ENCODE measurements at regions not wholly inside any gene's neighbourhood (a gene's known extent, or its start where the extent isn't known, plus 50 kb on each side); places are given as distances from the start of the nearest gene placed in this dataset.

DNA sequence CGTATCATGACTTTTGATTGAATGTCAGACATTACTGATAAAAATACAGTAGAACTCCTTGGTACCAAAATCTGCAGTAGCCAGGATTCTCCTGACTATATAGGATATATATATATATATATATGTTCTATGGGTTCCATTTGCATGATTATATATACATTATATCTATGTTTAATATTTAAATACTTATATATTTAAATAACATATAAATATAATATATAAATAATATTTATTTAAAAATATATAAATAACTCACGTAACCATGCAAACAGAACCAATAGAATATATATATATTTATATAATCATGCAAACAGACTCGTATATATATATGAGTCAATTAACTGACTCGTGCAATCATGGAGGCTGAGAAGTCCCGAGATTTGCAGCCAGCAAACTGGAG is 278.8 kb upstream of the PLXNA2 start:
- TF ChIP-seq, protein P1, sequence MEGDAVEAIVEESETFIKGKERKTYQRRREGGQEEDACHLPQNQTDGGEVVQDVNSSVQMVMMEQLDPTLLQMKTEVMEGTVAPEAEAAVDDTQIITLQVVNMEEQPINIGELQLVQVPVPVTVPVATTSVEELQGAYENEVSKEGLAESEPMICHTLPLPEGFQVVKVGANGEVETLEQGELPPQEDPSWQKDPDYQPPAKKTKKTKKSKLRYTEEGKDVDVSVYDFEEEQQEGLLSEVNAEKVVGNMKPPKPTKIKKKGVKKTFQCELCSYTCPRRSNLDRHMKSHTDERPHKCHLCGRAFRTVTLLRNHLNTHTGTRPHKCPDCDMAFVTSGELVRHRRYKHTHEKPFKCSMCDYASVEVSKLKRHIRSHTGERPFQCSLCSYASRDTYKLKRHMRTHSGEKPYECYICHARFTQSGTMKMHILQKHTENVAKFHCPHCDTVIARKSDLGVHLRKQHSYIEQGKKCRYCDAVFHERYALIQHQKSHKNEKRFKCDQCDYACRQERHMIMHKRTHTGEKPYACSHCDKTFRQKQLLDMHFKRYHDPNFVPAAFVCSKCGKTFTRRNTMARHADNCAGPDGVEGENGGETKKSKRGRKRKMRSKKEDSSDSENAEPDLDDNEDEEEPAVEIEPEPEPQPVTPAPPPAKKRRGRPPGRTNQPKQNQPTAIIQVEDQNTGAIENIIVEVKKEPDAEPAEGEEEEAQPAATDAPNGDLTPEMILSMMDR (IDR thresholded peaks at IDR 0.05), result no peak
- H2AFZ ChIP-seq (ENCODE audit: insufficient read depth, low read depth, low read length, poor library complexity, severe bottlenecking), result no peak overlapping the region
- no CpG with 5 or more reads among the region's 5 CpGs for WGBS (ENCODE audit: insufficient coverage)
- peaks cover 0 to 2% of the 10 kb centered on the region in 2 donors for H3K27me3 ChIP-seq (ENCODE audit: control insufficient read depth in 2 of 2, insufficient read depth in 2 of 2, low read length in 2 of 2)
- no peaks in the 10 kb centered on the region for H3K36me3 ChIP-seq (replicated peaks in 1 of 2; ENCODE audit: control insufficient read depth in 1 of 2, insufficient read depth in 2 of 2, low read length in 2 of 2)
- H4K20me1 ChIP-seq (ENCODE audit: insufficient read depth, low read length), result no peaks in the 10 kb centered on the region
- intact Hi-C loops (cut with micrococcal nuclease), result no loop called here
- H3K4me1 ChIP-seq (ENCODE audit: control insufficient read depth in 1 of 2, insufficient read depth in 2 of 2, low read length in 2 of 2), result no peaks in the 10 kb centered on the region
- no peak overlapping the region for H3K4me3 ChIP-seq (replicated peaks in 1 of 3; ENCODE audit: low read depth in 2 of 3, low read length in 3 of 3)
- no peaks in the 10 kb centered on the region for H3K36me3 Mint-ChIP-seq
- H3K27ac Mint-ChIP-seq, result no peak overlapping the region
- H3K9me3 Mint-ChIP-seq, result peaks cover 0 to 2% (median 0%) of the 10 kb centered on the region in 7 donors
- no peak overlapping the region for H3K4me3 Mint-ChIP-seq
- no peak overlapping the region for H3K9ac ChIP-seq (ENCODE audit: insufficient read depth, low read length, poor library complexity, severe bottlenecking)
- H3K27me3 Mint-ChIP-seq (ENCODE audit: low read depth in 3 of 3), result peaks cover 0 to 4% (median 3%) of the 10 kb centered on the region in 3 donors
- H3K9me3 ChIP-seq (replicated peaks in 1 of 2; ENCODE audit: control insufficient read depth in 1 of 2, insufficient read depth in 1 of 2, low read length in 2 of 2), result no peaks in the 10 kb centered on the region
- H3K4me2 ChIP-seq (replicated peaks; ENCODE audit: extremely low read depth, low read length, poor library complexity, severe bottlenecking), result no peak overlapping the region
- H3K27ac ChIP-seq (ENCODE audit: low read depth in 1 of 2, low read length in 2 of 2), result no peak overlapping the region
- H3K79me2 ChIP-seq (ENCODE audit: insufficient read depth, low read length), result no peaks in the 10 kb centered on the region
- no peak for DNase-seq
- H3K4me1 Mint-ChIP-seq, result no peaks in the 10 kb centered on the region

DNA sequence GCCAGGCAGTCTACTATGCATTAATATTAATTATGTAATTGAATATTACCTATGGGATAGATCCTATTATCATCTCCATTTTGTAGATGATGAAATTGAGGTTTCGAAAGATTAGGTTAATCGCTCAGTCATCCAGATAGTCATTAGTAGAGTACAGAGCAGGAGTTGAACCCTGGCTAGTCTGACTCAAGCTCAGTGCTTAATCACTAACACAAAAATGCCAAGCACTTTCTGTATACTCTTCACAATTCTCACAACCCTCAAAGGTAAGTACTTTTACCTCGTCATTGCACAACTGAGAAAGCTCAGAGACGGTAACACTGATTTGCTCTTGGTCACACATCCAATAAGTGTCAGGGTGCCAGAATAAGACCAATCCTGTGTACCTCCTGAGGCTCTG is 280.2 kb upstream of the PLXNA2 start:
- H3K4me1 Mint-ChIP-seq, result no peaks in the 10 kb centered on the region
- no peak overlapping the region for H3K27ac Mint-ChIP-seq
- Histone ChIP-seq H3K4me1 (ENCODE audit: control insufficient read depth in 1 of 2, insufficient read depth in 2 of 2, low read length in 2 of 2) (no peaks in the 10 kb centered on the region), H3K9me3 (replicated peaks in 1 of 2; ENCODE audit: control insufficient read depth in 1 of 2, insufficient read depth in 1 of 2, low read length in 2 of 2) (no peaks in the 10 kb centered on the region), H4K20me1 (ENCODE audit: insufficient read depth, low read length) (no peaks in the 10 kb centered on the region), H3K36me3 (replicated peaks in 1 of 2; ENCODE audit: control insufficient read depth in 1 of 2, insufficient read depth in 2 of 2, low read length in 2 of 2) (no peaks in the 10 kb centered on the region), H2AFZ (ENCODE audit: insufficient read depth, low read depth, low read length, poor library complexity, severe bottlenecking) (no peak overlapping the region), H3K27me3 (ENCODE audit: control insufficient read depth in 2 of 2, insufficient read depth in 2 of 2, low read length in 2 of 2) (peaks cover 0 to 2% of the 10 kb centered on the region in 2 donors), H3K4me3 (replicated peaks in 1 of 3; ENCODE audit: low read depth in 2 of 3, low read length in 3 of 3) (no peak overlapping the region), H3K4me2 (replicated peaks; ENCODE audit: extremely low read depth, low read length, poor library complexity, severe bottlenecking) (no peak overlapping the region), H3K9ac (ENCODE audit: insufficient read depth, low read length, poor library complexity, severe bottlenecking) (no peak overlapping the region), H3K79me2 (ENCODE audit: insufficient read depth, low read length) (no peaks in the 10 kb centered on the region), H3K27ac (ENCODE audit: low read depth in 1 of 2, low read length in 2 of 2) (no peak overlapping the region)
- peaks cover 0 to 2% (median 0%) of the 10 kb centered on the region in 7 donors for H3K9me3 Mint-ChIP-seq
- H3K27me3 Mint-ChIP-seq (ENCODE audit: low read depth in 3 of 3), result peaks cover 3 to 4% (median 4%) of the 10 kb centered on the region in 3 donors
- no peak overlapping the region for H3K4me3 Mint-ChIP-seq
- H3K36me3 Mint-ChIP-seq, result no peaks in the 10 kb centered on the region
- no peak for DNase-seq
- intact Hi-C loops (cut with micrococcal nuclease), result no loop called here
- 98% methylated on average over 3 of the region's 4 CpGs for WGBS (ENCODE audit: insufficient coverage)
- TF ChIP-seq, protein P1 (IDR thresholded peaks at IDR 0.05), result no peak
